ENCODE measurements at regions not wholly inside any gene's neighbourhood (a gene's known extent, or its start where the extent isn't known, plus 50 kb on each side); places are given as distances from the start of the nearest gene placed in this dataset.
"Not testable (repeated sequence)": the region's sequence is repeated elsewhere in the genome, so short reads cannot be mapped to it uniquely, and the experiment has no call there.

- Histone ChIP-seq H2AFZ (ENCODE audit: control insufficient read depth, low read depth, low read length) (no peak overlapping the region), H3K27me3 (replicated peaks in 1 of 2; ENCODE audit: control insufficient read depth in 2 of 2, insufficient read depth in 2 of 2, low read length in 1 of 2) (no peaks in the 10 kb centered on the region), H3K79me2 (ENCODE audit: control insufficient read depth, insufficient read depth, low read length) (no peaks in the 10 kb centered on the region), H4K20me1 (ENCODE audit: control insufficient read depth, insufficient read depth) (no peaks in the 10 kb centered on the region), H3K4me3 (no peak overlapping the region), H3K9ac (ENCODE audit: control insufficient read depth, insufficient read depth, low read length) (no peak overlapping the region), H3K9me3 (replicated peaks; ENCODE audit: control insufficient read depth, insufficient read depth, low read length) (no peaks in the 10 kb centered on the region), H3K27ac (ENCODE audit: control insufficient read depth, insufficient read depth) (no peak overlapping the region), H3K4me1 (ENCODE audit: control insufficient read depth, insufficient read depth, low read length) (no peaks in the 10 kb centered on the region), H3K36me3 (ENCODE audit: control insufficient read depth in 2 of 2, insufficient read depth in 2 of 2, low read length in 1 of 2) (no peaks in the 10 kb centered on the region), H3K4me2 (ENCODE audit: control insufficient read depth, insufficient read depth) (no peak overlapping the region)
- ATAC-seq, result no peak
- ChIA-PET CTCF (no interaction called here), RAD21 (ENCODE audit: unreplicated experiment) (no interaction called here), POLR2A (no interaction called here), SMC1A (ENCODE audit: uncharacterized antibody, unreplicated experiment) (no interaction called here)
- DNase-seq (ENCODE audit: low read depth, low spot score), result no peak
- TF ChIP-seq, protein P1, sequence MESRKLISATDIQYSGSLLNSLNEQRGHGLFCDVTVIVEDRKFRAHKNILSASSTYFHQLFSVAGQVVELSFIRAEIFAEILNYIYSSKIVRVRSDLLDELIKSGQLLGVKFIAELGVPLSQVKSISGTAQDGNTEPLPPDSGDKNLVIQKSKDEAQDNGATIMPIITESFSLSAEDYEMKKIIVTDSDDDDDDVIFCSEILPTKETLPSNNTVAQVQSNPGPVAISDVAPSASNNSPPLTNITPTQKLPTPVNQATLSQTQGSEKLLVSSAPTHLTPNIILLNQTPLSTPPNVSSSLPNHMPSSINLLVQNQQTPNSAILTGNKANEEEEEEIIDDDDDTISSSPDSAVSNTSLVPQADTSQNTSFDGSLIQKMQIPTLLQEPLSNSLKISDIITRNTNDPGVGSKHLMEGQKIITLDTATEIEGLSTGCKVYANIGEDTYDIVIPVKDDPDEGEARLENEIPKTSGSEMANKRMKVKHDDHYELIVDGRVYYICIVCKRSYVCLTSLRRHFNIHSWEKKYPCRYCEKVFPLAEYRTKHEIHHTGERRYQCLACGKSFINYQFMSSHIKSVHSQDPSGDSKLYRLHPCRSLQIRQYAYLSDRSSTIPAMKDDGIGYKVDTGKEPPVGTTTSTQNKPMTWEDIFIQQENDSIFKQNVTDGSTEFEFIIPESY (IDR thresholded peaks at IDR 0.05), result no peak
- TF ChIP-seq MEF2A (IDR thresholded peaks at IDR 0.05; ENCODE audit: insufficient read depth, low read depth, low read length) (no peak), NBN (IDR thresholded peaks at IDR 0.05) (no peak), SMC3 (IDR thresholded peaks at IDR 0.05; ENCODE audit: borderline replicate concordance, low read length) (no peak), EGR1 (IDR thresholded peaks at IDR 0.05; ENCODE audit: borderline replicate concordance in 1 of 2, low read depth in 2 of 2, low read length in 2 of 2) (no peak), ZSCAN29 (IDR thresholded peaks at IDR 0.05) (no peak), SREBF1 (IDR thresholded peaks at IDR 0.05; ENCODE audit: low read length) (no peak), FOXK2 (IDR thresholded peaks at IDR 0.05) (no peak), ZBED1 (IDR thresholded peaks at IDR 0.05; ENCODE audit: borderline replicate concordance) (no peak)
- WGBS (ENCODE audit: insufficient coverage, insufficient replicate concordance, low lambda C conversion rate, missing lambda C conversion rate), result 14% methylated on average over 4 of the region's 4 CpGs
- in situ Hi-C loops (cut with MboI) (no loop called here), intact Hi-C loops (cut with micrococcal nuclease; ENCODE audit: unreplicated experiment) (no loop called here)
- FAIRE-seq, result no peak
- no TSS peak for BruUV-seq (replicated peaks)
These were observed 153.6 kb upstream of the ZNF717 start for GRCh38 chr3:75938921-75939320.

DNA sequence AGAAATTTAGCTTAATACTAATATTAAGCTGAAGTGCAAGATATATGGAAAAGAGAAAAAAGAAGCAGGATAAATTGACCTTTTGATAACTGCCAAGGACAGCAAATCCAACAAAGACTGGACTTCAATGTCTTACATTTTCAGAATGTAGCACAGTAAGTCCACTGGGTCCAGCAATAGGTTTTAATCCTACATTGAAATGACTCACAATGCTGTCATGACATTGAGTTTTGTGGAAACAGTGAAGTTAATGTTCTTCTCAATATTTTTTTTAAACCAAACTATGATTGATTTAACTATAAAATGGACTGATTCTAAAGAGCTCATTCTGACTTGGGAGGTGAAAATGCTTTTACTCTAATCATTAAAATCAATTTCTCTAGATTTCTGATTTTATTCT is 166.6 kb upstream of the ZNF717 start:
- BruUV-seq (replicated peaks), result no TSS peak
- intact Hi-C loops (cut with micrococcal nuclease; ENCODE audit: unreplicated experiment), result no loop called here
- CTCF ChIA-PET, result no interaction called here

GRCh38 chr3:75960031-75960430 is 174.7 kb upstream of the ZNF717 start:
- DNase-seq (ENCODE audit: low read depth, low spot score); H3K4me1 ChIP-seq (ENCODE audit: control insufficient read depth, insufficient read depth, low read length); FAIRE-seq; H2AFZ ChIP-seq (ENCODE audit: control insufficient read depth, low read depth, low read length); H3K9ac ChIP-seq (ENCODE audit: control insufficient read depth, insufficient read depth, low read length); BruUV-seq (replicated peaks); H4K20me1 ChIP-seq (ENCODE audit: control insufficient read depth, insufficient read depth); ATAC-seq; RAD21 ChIA-PET (ENCODE audit: unreplicated experiment); H3K9me3 ChIP-seq (replicated peaks; ENCODE audit: control insufficient read depth, insufficient read depth, low read length); H3K79me2 ChIP-seq (ENCODE audit: control insufficient read depth, insufficient read depth, low read length); H3K4me2 ChIP-seq (ENCODE audit: control insufficient read depth, insufficient read depth); POLR2A ChIA-PET; intact Hi-C loops (cut with micrococcal nuclease; ENCODE audit: unreplicated experiment); H3K27me3 ChIP-seq (replicated peaks in 1 of 2; ENCODE audit: control insufficient read depth in 2 of 2, insufficient read depth in 2 of 2, low read length in 1 of 2); H3K4me3 ChIP-seq; in situ Hi-C loops (cut with MboI); H3K27ac ChIP-seq (ENCODE audit: control insufficient read depth, insufficient read depth); H3K36me3 ChIP-seq (ENCODE audit: control insufficient read depth in 2 of 2, insufficient read depth in 2 of 2, low read length in 1 of 2): not testable (repeated sequence)
- CTCF ChIA-PET, result interaction anchor here (0.6 kb wide), 1 partner anchor 668 kb away, joined by 3 read pairs; no protein-coding TSS in a partner anchor
- WGBS (ENCODE audit: insufficient coverage, insufficient replicate concordance, low lambda C conversion rate, missing lambda C conversion rate), result 13% methylated on average over 2 of the region's 2 CpGs
- SMC1A ChIA-PET (ENCODE audit: uncharacterized antibody, unreplicated experiment), result interaction anchor here (0.8 kb wide), 1 partner anchor 12 kb away, joined by 3 read pairs; no protein-coding TSS in a partner anchor

More for the DNA sequence above, 166.6 kb upstream of the ZNF717 start:
- ChIA-PET POLR2A (no interaction called here), SMC1A (ENCODE audit: uncharacterized antibody, unreplicated experiment) (no interaction called here), RAD21 (ENCODE audit: unreplicated experiment) (no interaction called here)
- no peaks in the 10 kb centered on the region for H3K4me1 ChIP-seq (ENCODE audit: control insufficient read depth, insufficient read depth, low read length)
- no peaks in the 10 kb centered on the region for H4K20me1 ChIP-seq (ENCODE audit: control insufficient read depth, insufficient read depth)
- TF ChIP-seq IRF4 (IDR thresholded peaks at IDR 0.05; ENCODE audit: low read depth, low read length) (no peak), SREBF2 (IDR thresholded peaks at IDR 0.05; ENCODE audit: low read length) (no peak)
- H3K9me3 ChIP-seq (replicated peaks; ENCODE audit: control insufficient read depth, insufficient read depth, low read length), result no peaks in the 10 kb centered on the region
- H3K27ac ChIP-seq (ENCODE audit: control insufficient read depth, insufficient read depth), result no peak overlapping the region
- no peak overlapping the region for H3K4me3 ChIP-seq
- no peaks in the 10 kb centered on the region for H3K36me3 ChIP-seq (ENCODE audit: control insufficient read depth in 2 of 2, insufficient read depth in 2 of 2, low read length in 1 of 2)
- no peak overlapping the region for H2AFZ ChIP-seq (ENCODE audit: control insufficient read depth, low read depth, low read length)
- H3K27me3 ChIP-seq (replicated peaks in 1 of 2; ENCODE audit: control insufficient read depth in 2 of 2, insufficient read depth in 2 of 2, low read length in 1 of 2), result no peaks in the 10 kb centered on the region
- DNase-seq (ENCODE audit: low read depth, low spot score) (no peak), FAIRE-seq (no peak), ATAC-seq (no peak)
- no peaks in the 10 kb centered on the region for H3K79me2 ChIP-seq (ENCODE audit: control insufficient read depth, insufficient read depth, low read length)
- H3K4me2 ChIP-seq (ENCODE audit: control insufficient read depth, insufficient read depth), result no peak overlapping the region
- in situ Hi-C loops (cut with MboI), result no loop called here
- no peak overlapping the region for H3K9ac ChIP-seq (ENCODE audit: control insufficient read depth, insufficient read depth, low read length)
